ENCODE measurements at regions not wholly inside any gene's neighbourhood (a gene's known extent, or its start where the extent isn't known, plus 50 kb on each side); places are given as distances from the start of the nearest gene placed in this dataset.
"Not testable (repeated sequence)": the region's sequence is repeated elsewhere in the genome, so short reads cannot be mapped to it uniquely, and the experiment has no call there.

DNA sequence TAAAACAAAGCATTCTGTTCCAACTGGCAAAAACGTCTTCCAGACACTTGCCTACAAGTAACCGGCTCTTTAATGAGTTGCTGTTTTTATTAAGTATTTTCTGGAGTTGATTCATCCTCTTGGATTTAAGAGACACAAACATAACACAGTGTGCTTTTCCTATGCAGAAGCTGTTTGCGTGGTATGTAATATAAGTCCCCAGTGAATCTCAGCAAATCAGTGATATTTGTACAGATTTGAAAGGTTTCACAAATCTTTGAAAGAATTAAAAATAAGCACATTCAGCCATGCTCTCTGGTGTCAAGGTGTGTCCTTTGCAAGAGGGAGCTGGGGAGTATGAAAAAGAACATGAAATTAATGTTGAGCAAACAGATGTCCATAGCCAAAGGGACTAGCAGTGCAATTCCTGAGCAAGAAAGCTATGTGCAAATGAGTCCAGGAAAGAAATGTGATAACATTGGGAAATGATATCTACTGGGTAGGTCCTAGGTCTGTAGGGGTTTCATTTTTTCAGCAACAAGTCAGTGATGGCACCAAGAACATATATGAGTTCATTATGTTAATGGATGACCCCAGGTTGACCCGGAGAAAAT is 170.1 kb upstream of the PHACTR1 start:
- DNase-seq (ENCODE audit: low spot score): no peak

DNA sequence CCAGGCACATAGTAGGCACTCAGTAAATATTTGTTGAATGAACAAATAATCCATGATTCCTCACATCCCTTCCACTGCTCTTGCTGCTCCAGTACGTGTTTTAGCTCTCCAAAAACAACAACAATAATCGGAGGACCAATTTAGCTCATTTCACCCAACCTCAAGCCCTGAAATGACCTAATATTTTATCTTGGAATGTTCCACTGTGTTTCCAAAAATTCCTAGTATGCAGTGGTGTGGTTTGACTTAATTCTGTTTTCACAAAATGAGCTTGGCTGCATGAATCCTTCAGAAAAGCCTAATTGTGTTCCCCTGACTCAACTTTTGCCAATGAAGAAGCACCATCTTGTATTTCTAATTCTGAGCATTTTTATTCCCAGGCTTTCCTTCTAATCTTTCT is 168.0 kb upstream of the PHACTR1 start:
- no peak for DNase-seq (ENCODE audit: low spot score)

DNA sequence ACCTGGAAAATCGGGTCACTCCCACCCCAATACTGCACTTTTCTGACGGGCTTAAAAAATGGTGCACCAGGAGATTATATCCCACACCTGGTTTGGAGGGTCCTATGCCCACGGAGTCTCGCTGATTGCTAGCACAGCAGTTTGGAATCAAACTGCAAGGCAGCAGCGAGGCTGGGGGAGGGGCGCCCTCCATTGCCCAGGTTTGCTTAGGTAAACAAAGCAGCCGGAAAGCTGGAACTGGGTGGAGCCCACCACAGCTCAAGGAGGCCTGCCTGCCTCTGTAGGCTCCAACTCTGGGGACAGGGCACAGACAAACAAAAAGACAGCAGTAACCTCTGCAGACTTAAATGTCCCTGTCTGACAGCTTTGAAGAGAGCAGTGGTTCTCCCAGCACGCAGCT is 167.1 kb upstream of the PHACTR1 start:
- DNase-seq (ENCODE audit: low spot score): not testable (repeated sequence)

DNA sequence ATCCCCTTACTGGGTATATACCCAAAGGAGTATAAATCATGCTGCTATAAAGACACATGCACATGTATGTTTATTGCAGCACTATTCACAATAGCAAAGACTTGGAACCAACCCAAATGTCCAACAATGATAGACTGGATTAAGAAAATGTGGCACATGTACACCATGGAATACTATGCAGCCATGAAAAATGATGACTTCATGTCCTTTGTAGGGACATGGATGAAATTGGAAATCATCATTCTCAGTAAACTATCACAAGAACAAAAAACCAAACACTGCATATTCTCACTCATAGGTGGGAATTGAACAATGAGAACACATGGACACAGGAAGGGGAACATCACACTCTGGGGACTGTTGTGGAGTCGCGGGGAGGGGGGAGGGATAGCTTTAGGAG is 161.7 kb upstream of the PHACTR1 start:
- DNase-seq (ENCODE audit: low spot score): not testable (repeated sequence)

- DNase-seq (ENCODE audit: low spot score): no peak
Measured at GRCh38 chr6:12555267-12555666, 161.3 kb upstream of the PHACTR1 start.

- DNase-seq (ENCODE audit: low spot score): no peak
Measured at GRCh38 chr6:12555781-12556180, 160.8 kb upstream of the PHACTR1 start.

DNA sequence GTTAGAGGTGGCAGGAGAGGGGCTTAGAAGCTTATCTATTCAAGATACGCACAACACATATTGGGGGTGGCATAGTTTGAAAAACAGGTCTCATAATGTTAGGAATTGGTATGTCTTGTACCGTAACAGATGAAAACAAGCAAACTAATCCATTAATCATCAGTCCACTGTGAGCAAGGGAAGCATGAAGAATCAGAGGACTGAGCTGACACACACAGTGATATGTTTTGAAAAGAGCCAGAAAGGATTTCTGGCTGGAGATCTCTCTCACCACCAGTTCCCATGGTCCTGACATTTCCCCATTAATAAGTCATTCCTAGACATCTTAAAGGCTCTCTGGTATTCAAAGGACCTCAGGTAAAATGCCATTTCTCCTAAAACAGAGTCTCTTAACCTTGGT is 158.8 kb upstream of the PHACTR1 start:
- no peak for DNase-seq (ENCODE audit: low spot score)

DNA sequence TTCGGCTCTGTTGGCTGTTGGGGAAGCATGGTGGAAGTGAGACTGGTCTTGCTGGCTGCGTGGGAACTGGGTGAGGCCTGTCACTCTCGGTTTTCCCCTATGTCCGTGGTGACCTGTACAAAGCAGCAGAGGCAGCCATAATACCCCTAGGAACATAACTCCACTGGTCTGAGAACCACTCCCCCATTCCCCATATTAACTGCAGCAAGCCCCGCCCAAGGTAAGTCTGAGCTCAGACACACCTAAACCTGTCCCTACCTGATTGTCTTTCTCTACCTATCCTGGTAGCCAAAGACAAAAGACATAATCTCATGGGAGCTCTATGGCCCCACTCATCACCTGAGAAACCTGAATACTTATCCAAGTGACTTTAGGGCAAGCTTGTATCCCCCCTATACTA is 156.3 kb upstream of the PHACTR1 start:
- DNase-seq (ENCODE audit: low spot score): no peak

DNA sequence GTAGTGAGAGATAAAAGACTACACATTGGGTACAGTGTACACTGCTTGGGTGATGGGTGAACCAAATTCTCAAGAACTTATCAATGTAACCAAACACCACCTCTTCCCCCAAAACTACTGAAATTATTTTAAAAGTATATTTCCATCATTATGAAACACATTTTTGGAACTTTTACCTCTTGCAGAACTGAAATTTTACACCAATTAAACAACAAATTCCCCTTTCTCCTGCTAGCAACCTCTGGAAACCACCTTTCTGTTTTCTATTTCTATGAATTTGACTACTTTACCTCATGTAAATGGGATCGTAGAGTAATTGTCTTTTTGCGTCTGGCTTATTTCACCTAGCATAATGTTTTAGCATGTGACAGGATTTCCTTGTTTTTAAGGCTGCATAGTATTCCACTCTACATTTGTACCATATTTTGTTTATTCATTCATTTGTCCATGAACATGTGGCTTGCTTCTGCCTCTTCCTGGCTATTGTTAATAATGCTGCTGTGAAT is 149.9 kb upstream of the PHACTR1 start:
- no peak for DNase-seq (ENCODE audit: low spot score)

DNA sequence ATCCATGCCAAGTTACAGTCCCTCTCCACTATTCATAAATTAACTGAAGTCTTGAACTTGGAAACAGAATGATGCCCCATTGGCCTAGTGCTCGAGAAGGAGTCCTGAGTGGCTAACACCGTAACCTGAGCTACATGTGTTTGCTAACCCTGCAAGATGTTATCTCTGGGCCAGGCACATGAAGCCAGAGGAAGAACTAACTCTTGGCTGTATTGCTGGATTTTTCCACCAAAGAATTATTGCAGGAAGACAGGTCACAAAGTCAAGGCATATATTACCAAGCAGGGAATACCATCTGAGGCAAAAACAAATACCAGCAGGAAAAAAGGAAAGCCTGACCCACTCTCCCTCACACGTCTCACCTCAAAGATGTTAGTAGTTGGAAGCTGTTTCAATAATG is 148.9 kb upstream of the PHACTR1 start:
- DNase-seq (ENCODE audit: low spot score): no peak

DNA sequence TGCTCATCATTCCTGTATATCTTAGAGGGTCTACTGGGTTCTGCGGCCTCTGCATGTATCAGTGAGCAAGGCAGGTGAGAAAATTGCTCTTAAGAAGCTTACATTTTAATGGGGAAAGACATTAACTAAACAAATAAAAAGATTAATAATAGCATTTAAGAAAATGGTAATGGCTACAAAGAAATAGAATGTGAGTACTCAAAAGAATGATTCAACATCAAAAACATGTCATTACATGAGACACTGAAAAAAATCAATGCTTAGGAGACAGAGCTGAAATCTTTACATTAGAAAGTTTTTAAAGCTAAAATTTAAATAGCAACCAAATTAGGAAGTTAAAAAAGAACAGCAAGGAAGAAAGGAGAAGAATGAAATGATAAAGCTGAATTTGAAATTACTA is 146.9 kb upstream of the PHACTR1 start:
- DNase-seq (ENCODE audit: low spot score): no peak

- DNase-seq (ENCODE audit: low spot score): no peak
Measured at GRCh38 chr6:12570461-12571030, 146.0 kb upstream of the PHACTR1 start.

DNA sequence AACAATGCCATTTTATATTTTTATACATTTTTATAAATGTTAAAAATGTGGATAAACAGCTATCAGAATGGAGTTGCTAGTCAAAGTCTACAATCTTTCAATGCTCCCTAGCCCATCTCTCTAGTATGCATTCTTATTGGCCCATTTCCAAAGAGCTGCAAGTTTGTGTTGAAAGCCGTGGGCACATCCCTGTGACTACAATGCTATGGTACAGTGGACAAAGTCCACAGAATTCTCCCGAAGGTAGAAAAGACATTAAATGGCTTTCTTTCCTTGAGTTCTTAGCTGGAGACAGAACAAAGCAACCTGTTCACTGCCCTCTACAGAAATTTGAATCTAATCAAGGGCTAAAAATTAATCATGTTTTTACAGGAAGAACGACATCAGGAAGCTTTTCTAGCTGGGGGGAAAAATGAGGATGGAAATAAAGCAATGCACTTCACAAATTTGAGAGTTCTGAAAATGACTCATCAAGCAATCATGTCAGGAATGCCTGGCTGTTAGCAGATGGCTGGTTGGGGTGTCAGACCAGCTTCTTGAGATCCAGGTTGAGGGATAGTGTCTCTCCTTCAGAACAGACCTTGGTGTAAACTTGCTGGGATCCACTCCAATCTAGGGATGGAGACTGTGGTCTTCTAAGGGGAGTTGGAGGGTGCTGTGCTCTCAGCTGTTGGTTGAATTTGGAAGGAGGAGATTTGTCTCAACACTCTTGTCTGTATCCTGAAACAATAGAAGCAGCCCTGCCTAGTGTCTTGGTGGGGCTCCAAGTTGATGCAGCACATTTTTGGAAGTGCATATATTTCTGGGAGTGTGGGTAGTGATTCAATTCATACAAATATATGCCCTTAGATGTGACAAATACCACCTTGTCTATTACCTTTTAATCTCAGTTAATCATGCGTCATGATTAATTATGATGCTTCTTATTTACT is 143.4 kb upstream of the PHACTR1 start:
- DNase-seq (ENCODE audit: low spot score): no peak

- no peak for DNase-seq (ENCODE audit: low spot score)
Measured at GRCh38 chr6:12575961-12576360, 140.6 kb upstream of the PHACTR1 start.

GRCh38 chr6:12576389-12576788 is 140.2 kb upstream of the PHACTR1 start:
- no peak for DNase-seq (ENCODE audit: low spot score)

DNA sequence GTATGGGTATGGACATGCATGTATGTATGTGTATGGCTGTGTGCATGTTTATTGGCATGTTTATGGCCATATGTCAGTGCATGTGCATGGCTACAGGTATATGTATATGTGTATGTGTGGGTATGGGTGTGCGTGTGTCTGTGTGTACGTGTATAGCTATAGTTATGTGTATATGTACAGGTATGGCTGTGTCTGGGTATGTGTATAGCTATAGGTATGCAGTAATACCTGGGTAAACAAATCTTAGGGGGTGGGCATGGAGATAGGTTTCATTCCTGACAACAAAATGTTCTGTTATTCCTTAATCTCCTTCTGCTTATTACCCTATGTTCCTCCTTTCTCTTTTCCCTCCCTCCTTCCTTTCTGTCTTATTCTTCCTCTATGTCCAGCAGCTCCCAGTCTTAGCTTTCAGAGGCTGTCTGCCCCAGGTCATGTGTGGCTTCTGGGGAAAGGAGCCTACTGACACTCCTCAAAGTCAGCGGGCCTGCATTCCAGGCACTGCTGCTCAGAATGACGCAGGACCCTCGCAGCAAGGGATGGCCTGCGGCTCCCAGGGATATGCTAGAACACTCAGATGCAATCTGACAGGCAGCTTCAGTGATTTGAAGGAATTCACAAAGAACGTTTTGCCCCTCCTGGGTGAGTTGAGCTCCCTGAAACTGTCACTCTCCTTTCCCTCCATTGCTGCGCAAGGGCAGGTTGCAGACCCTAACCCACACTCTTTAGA is 139.3 kb upstream of the PHACTR1 start:
- peak; percentile 54 for DNase-seq (ENCODE audit: low spot score)

DNA sequence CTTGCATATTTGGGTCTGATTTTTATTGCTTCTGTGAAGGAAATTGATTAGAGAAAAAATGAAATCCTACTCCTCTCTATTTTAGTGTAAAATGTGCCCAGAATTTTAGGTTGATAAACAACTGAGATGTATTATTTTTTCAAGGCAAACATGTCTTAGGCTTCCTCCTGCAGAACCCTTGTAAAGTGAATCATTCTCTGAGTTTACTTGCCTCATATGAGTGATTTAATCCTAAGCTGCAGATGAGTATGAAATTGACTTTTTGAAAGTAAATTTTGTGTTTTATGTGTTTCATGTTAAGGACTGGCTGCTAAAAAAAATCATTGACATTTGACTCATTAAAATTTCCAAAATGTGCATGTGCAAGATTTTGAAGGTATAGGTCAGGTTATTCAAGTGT is 138.5 kb upstream of the PHACTR1 start:
- DNase-seq (ENCODE audit: low spot score): no peak

GRCh38 chr6:12578751-12579150 is 137.8 kb upstream of the PHACTR1 start:
- no peak for DNase-seq (ENCODE audit: low spot score)

DNA sequence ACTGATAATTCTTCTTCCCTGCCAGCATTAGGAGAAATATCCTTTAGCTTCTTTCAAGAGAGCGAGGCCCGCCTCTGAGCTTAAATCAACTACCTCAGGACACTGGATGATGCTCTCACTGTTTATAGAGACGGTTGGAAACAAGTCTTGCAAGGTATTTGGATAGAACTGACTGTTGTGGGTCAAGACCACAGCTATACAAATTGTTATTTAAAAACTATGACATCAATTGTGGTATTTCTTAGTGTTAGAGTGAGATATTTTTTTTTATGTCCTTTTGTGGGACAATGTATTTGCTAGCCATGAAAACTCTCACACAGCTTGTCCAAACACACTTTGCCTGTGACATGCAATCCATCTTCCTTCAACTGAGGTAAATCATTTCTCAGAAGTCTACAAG is 136.3 kb upstream of the PHACTR1 start:
- no peak for DNase-seq (ENCODE audit: low spot score)

DNA sequence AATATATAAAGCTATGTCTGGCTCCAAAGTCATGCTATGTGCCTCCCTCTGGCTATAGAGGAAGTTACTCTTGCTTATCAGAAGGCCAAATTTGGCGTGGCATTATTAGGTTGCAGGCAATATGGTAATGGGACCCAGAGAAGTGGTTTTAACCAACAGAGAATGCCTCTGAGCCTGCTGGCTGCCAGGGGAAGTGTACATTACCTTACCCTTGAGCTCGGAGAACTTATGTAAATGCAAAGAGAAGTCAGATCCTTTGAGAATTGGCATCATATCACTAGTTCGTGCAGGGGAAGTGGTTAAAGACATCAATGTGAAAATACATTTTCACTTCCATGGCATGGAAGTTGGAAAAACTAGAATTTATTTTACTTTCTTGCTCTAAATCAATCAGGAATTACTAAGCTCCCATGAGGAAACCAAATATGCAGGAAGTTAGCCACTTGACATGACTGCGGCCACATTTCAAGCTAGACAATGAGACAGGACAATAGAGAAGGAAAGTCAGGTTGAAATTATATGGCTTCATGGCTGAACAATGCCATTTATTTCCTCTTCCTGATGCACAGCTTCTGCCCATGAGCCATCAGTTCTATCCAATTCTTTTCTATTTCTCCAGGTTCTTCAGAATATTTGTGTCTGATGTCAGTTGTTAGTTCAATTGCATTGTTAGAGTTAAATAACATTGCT is 134.0 kb upstream of the PHACTR1 start:
- no peak for DNase-seq (ENCODE audit: low spot score)

- DNase-seq (ENCODE audit: low spot score): no peak
Measured at GRCh38 chr6:12584631-12585405, 131.7 kb upstream of the PHACTR1 start.

All from ecto neural progenitor cell (in vitro differentiated cells).